ENCODE measurements at regions not wholly inside any gene's neighbourhood (a gene's known extent, or its start where the extent isn't known, plus 50 kb on each side); places are given as distances from the start of the nearest gene placed in this dataset.
"Not testable (repeated sequence)": the region's sequence is repeated elsewhere in the genome, so short reads cannot be mapped to it uniquely, and the experiment has no call there.

GRCh38 chr2:131828633-131829455 is 301.2 kb downstream of the CCDC74A start:
- DNase-seq (ENCODE audit: low read depth in 1 of 2, low spot score in 2 of 2); H3K27ac ChIP-seq; H3K36me3 ChIP-seq; H3K9me3 ChIP-seq (replicated peaks); H3K4me1 ChIP-seq (replicated peaks); H3K27me3 ChIP-seq (replicated peaks); H3K4me3 ChIP-seq: not testable (repeated sequence)

- H3K4me3 ChIP-seq; H3K27ac ChIP-seq; H3K9me3 ChIP-seq (replicated peaks): not testable (repeated sequence)
Observed at GRCh38 chr2:131829456-131830241, 302.0 kb downstream of the CCDC74A start.

GRCh38 chr2:131830242-131830945 is 302.7 kb downstream of the CCDC74A start:
- H3K4me1 ChIP-seq (replicated peaks); H3K27ac ChIP-seq; DNase-seq (ENCODE audit: low read depth in 1 of 2, low spot score in 2 of 2); H3K27me3 ChIP-seq (replicated peaks); H3K36me3 ChIP-seq; H3K9me3 ChIP-seq (replicated peaks); H3K4me3 ChIP-seq: not testable (repeated sequence)

More at GRCh38 chr2:131829456-131830241, 302.0 kb downstream of the CCDC74A start:
- H3K36me3 ChIP-seq; H3K27me3 ChIP-seq (replicated peaks); H3K4me1 ChIP-seq (replicated peaks); DNase-seq (ENCODE audit: low read depth in 1 of 2, low spot score in 2 of 2): not testable (repeated sequence)

GRCh38 chr2:131830946-131831310 is 303.2 kb downstream of the CCDC74A start:
- H3K9me3 ChIP-seq (replicated peaks) = not testable (repeated sequence)

GRCh38 chr2:131831450-131832208 is 303.9 kb downstream of the CCDC74A start:
- not testable (repeated sequence) for DNase-seq (ENCODE audit: low read depth in 1 of 2, low spot score in 2 of 2); H3K36me3 ChIP-seq; H3K27ac ChIP-seq; H3K9me3 ChIP-seq (replicated peaks); H3K4me1 ChIP-seq (replicated peaks); H3K27me3 ChIP-seq (replicated peaks); H3K4me3 ChIP-seq

More at GRCh38 chr2:131830946-131831310, 303.2 kb downstream of the CCDC74A start:
- not testable (repeated sequence) for H3K4me3 ChIP-seq; DNase-seq (ENCODE audit: low read depth in 1 of 2, low spot score in 2 of 2); H3K27me3 ChIP-seq (replicated peaks); H3K4me1 ChIP-seq (replicated peaks); H3K36me3 ChIP-seq; H3K27ac ChIP-seq

- H3K9me3 ChIP-seq (replicated peaks); H3K27ac ChIP-seq; H3K4me1 ChIP-seq (replicated peaks); DNase-seq (ENCODE audit: low read depth in 1 of 2, low spot score in 2 of 2); H3K27me3 ChIP-seq (replicated peaks); H3K4me3 ChIP-seq; H3K36me3 ChIP-seq: not testable (repeated sequence)
Observed at GRCh38 chr2:131832209-131832780, 304.6 kb downstream of the CCDC74A start.

GRCh38 chr2:131832917-131833316 is 305.2 kb downstream of the CCDC74A start:
- not testable (repeated sequence) for H3K36me3 ChIP-seq; H3K4me1 ChIP-seq (replicated peaks); DNase-seq (ENCODE audit: low read depth in 1 of 2, low spot score in 2 of 2); H3K27me3 ChIP-seq (replicated peaks); H3K4me3 ChIP-seq; H3K9me3 ChIP-seq (replicated peaks); H3K27ac ChIP-seq

GRCh38 chr2:131833367-131834202 is 305.9 kb downstream of the CCDC74A start:
- H3K9me3 ChIP-seq (replicated peaks); H3K4me3 ChIP-seq; H3K27me3 ChIP-seq (replicated peaks); H3K36me3 ChIP-seq; H3K27ac ChIP-seq; H3K4me1 ChIP-seq (replicated peaks); DNase-seq (ENCODE audit: low read depth in 1 of 2, low spot score in 2 of 2): not testable (repeated sequence)

GRCh38 chr2:131834203-131835020 is 306.7 kb downstream of the CCDC74A start:
- H3K27ac ChIP-seq; H3K27me3 ChIP-seq (replicated peaks); H3K9me3 ChIP-seq (replicated peaks); H3K4me3 ChIP-seq; H3K4me1 ChIP-seq (replicated peaks); H3K36me3 ChIP-seq; DNase-seq (ENCODE audit: low read depth in 1 of 2, low spot score in 2 of 2): not testable (repeated sequence)

GRCh38 chr2:131835022-131835421 is 307.3 kb downstream of the CCDC74A start:
- not testable (repeated sequence) for H3K9me3 ChIP-seq (replicated peaks); H3K36me3 ChIP-seq; DNase-seq (ENCODE audit: low read depth in 1 of 2, low spot score in 2 of 2); H3K4me3 ChIP-seq; H3K27me3 ChIP-seq (replicated peaks); H3K4me1 ChIP-seq (replicated peaks); H3K27ac ChIP-seq

- Histone ChIP-seq H3K9me3 (replicated peaks) (no peaks in the 10 kb centered on the region), H3K27me3 (replicated peaks) (no peaks in the 10 kb centered on the region), H3K36me3 (no peaks in the 10 kb centered on the region), H3K4me3 (no peak overlapping the region), H3K4me1 (replicated peaks) (no peaks in the 10 kb centered on the region), H3K27ac (no peak overlapping the region)
- no peak for DNase-seq (ENCODE audit: low read depth in 1 of 2, low spot score in 2 of 2)
Observed at GRCh38 chr2:131835621-131836091, 308.0 kb downstream of the CCDC74A start.

GRCh38 chr2:131836116-131836515 is 308.4 kb downstream of the CCDC74A start:
- H3K4me1 ChIP-seq (replicated peaks); H3K36me3 ChIP-seq; DNase-seq (ENCODE audit: low read depth in 1 of 2, low spot score in 2 of 2); H3K27me3 ChIP-seq (replicated peaks); H3K4me3 ChIP-seq; H3K27ac ChIP-seq; H3K9me3 ChIP-seq (replicated peaks): not testable (repeated sequence)
